Upper lobe of left lung (tissue), 4 donors: ENCODE measurements at regions not wholly inside any gene's neighbourhood (a gene's known extent, or its start where the extent isn't known, plus 50 kb on each side); places are given as distances from the start of the nearest gene placed in this dataset.
"Not testable (repeated sequence)": the region's sequence is repeated elsewhere in the genome, so short reads cannot be mapped to it uniquely, and the experiment has no call there.

Source experiments
- POLR2A ChIP-seq, 4 donors: fragments of 450-650 bp; IDR thresholded peaks; one replicate each; pipeline ENCODE4 v1.5.1; 2016 to 2017; ENCODE audit warnings: antibody characterized with exemption in 4 of 4, mild to moderate bottlenecking in 2 of 4
- TF ChIP-seq, protein P1 (sequence below), 6 experiments: fragments of 450-650 bp in 4 of 6; fragments of 200-600 bp in 2 of 6; sonication (generic) in 2 of 6; IDR thresholded peaks; one replicate each; pipeline ENCODE4 v1.5.1; 2016 to 2019; ENCODE audit warnings: antibody characterized with exemption in 6 of 6

- not testable (repeated sequence) for TF ChIP-seq POLR2A (IDR thresholded peaks at IDR 0.05)
- TF ChIP-seq, protein P1, sequence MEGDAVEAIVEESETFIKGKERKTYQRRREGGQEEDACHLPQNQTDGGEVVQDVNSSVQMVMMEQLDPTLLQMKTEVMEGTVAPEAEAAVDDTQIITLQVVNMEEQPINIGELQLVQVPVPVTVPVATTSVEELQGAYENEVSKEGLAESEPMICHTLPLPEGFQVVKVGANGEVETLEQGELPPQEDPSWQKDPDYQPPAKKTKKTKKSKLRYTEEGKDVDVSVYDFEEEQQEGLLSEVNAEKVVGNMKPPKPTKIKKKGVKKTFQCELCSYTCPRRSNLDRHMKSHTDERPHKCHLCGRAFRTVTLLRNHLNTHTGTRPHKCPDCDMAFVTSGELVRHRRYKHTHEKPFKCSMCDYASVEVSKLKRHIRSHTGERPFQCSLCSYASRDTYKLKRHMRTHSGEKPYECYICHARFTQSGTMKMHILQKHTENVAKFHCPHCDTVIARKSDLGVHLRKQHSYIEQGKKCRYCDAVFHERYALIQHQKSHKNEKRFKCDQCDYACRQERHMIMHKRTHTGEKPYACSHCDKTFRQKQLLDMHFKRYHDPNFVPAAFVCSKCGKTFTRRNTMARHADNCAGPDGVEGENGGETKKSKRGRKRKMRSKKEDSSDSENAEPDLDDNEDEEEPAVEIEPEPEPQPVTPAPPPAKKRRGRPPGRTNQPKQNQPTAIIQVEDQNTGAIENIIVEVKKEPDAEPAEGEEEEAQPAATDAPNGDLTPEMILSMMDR (IDR thresholded peaks at IDR 0.05) = not testable (repeated sequence)
Observed at GRCh38 chr18:10619833-10620232, 94.0 kb downstream of the NAPG start.
